ENCODE measurements at regions not wholly inside any gene's neighbourhood (a gene's known extent, or its start where the extent isn't known, plus 50 kb on each side); places are given as distances from the start of the nearest gene placed in this dataset.

- no peak overlapping the region for H3K4me3 ChIP-seq
- DNase-seq, result peak in 1 of 5 donors; percentile 1
- 61 to 70% (median 68%) methylated on average over 3 of the region's 3 CpGs for WGBS, 4 donors
- H3K9me3 ChIP-seq, result no peaks in the 10 kb centered on the region
- TF ChIP-seq CTCF (IDR thresholded peaks at IDR 0.05) (no peak), POLR2A (IDR thresholded peaks at IDR 0.05) (no peak)
- no peak for ATAC-seq
- intact Hi-C loops (cut with DNase I), result no loop called here
- H3K4me1 ChIP-seq, result peaks cover 0 to 9% (median 0%) of the 10 kb centered on the region in 12 donors
- no peaks in the 10 kb centered on the region for H3K27me3 ChIP-seq
- peak overlapping the region in 5 of 12 donors; percentile 50 to 79 (median 63) for H3K27ac ChIP-seq
- H3K36me3 ChIP-seq, result no peaks in the 10 kb centered on the region
Observed at GRCh38 chr15:100722551-100723314, 120.3 kb downstream of the ASB7 start.

- ATAC-seq (no peak), DNase-seq (no peak)
- Histone ChIP-seq H3K4me1 (peaks cover 0 to 9% (median 1%) of the 10 kb centered on the region in 12 donors), H3K4me3 (no peak overlapping the region), H3K27me3 (no peaks in the 10 kb centered on the region), H3K36me3 (no peaks in the 10 kb centered on the region), H3K27ac (peak overlapping the region in 2 of 12 donors; percentile 63 to 79), H3K9me3 (no peaks in the 10 kb centered on the region)
- TF ChIP-seq POLR2A (IDR thresholded peaks at IDR 0.05) (no peak), CTCF (IDR thresholded peaks at IDR 0.05) (no peak)
- intact Hi-C loops (cut with DNase I), result no loop called here
- WGBS, 4 donors, result 83 to 92% (median 85%) methylated on average over 6 of the region's 6 CpGs
Observed at GRCh38 chr15:100723315-100723801, 121.0 kb downstream of the ASB7 start.

- intact Hi-C loops (cut with DNase I), result no loop called here
- 81 to 87% (median 84%) methylated on average over 10 of the region's 10 CpGs for WGBS, 4 donors
- Histone ChIP-seq H3K9me3 (no peaks in the 10 kb centered on the region), H3K27me3 (no peaks in the 10 kb centered on the region), H3K4me1 (peaks cover 0 to 9% (median 3%) of the 10 kb centered on the region in 12 donors), H3K36me3 (no peaks in the 10 kb centered on the region), H3K4me3 (no peak overlapping the region), H3K27ac (peak overlapping the region in 3 of 12 donors; percentile 20 to 27 (median 24))
- ATAC-seq, result peak in 2 of 4 donors; percentile 38 to 48
- TF ChIP-seq POLR2A (IDR thresholded peaks at IDR 0.05) (no peak), CTCF (IDR thresholded peaks at IDR 0.05) (peak in 1 of 12 donors; percentile 10)
- DNase-seq, result peak in 1 of 5 donors; percentile 11
Observed at GRCh38 chr15:100725121-100726069, 123.0 kb downstream of the ASB7 start.

GRCh38 chr15:100726070-100726420, 123.7 kb downstream of the ASB7 start:
- DNase-seq (no peak), ATAC-seq (no peak)
- peak overlapping the region in 1 of 12 donors; percentile 27 for H3K27ac ChIP-seq
- no peaks in the 10 kb centered on the region for H3K9me3 ChIP-seq
- no peak overlapping the region for H3K4me3 ChIP-seq
- peaks cover 0 to 9% (median 3%) of the 10 kb centered on the region in 12 donors for H3K4me1 ChIP-seq
- H3K36me3 ChIP-seq, result no peaks in the 10 kb centered on the region
- TF ChIP-seq POLR2A (IDR thresholded peaks at IDR 0.05) (no peak), CTCF (IDR thresholded peaks at IDR 0.05) (no peak)
- no peaks in the 10 kb centered on the region for H3K27me3 ChIP-seq
- intact Hi-C loops (cut with DNase I), result no loop called here
- 84 to 97% (median 94%) methylated on average over 5 to 7 of the region's 7 CpGs for WGBS, 4 donors
